ENCODE measurements at regions not wholly inside any gene's neighbourhood (a gene's known extent, or its start where the extent isn't known, plus 50 kb on each side); places are given as distances from the start of the nearest gene placed in this dataset.

DNA sequence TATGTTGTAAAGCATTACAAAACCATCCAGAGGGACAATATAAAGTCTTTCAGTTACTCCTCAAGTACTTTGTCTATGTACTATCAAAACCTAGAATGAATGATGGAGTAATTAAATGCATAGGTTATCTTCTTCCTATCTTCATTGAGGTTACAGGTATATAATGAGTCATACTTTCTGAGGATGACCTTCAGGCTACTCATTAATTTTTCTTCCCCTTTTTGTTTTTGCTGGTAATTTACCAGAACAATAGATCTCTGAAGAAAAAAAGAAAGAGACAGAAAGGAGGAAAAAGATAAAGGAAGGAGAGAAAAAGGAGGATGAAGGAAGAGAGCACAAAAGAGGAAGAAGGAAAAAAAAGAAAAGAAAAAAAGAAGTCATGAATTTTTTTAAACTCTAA, 398.4 kb downstream of the TBC1D32 start:
- no peak for TF ChIP-seq REST (IDR thresholded peaks at IDR 0.05; ENCODE audit: borderline replicate concordance)
- TF ChIP-seq, protein P1, sequence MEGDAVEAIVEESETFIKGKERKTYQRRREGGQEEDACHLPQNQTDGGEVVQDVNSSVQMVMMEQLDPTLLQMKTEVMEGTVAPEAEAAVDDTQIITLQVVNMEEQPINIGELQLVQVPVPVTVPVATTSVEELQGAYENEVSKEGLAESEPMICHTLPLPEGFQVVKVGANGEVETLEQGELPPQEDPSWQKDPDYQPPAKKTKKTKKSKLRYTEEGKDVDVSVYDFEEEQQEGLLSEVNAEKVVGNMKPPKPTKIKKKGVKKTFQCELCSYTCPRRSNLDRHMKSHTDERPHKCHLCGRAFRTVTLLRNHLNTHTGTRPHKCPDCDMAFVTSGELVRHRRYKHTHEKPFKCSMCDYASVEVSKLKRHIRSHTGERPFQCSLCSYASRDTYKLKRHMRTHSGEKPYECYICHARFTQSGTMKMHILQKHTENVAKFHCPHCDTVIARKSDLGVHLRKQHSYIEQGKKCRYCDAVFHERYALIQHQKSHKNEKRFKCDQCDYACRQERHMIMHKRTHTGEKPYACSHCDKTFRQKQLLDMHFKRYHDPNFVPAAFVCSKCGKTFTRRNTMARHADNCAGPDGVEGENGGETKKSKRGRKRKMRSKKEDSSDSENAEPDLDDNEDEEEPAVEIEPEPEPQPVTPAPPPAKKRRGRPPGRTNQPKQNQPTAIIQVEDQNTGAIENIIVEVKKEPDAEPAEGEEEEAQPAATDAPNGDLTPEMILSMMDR (IDR thresholded peaks at IDR 0.05; ENCODE audit: poor library complexity, severe bottlenecking) = no peak

Data from neural cell (in vitro differentiated cells).